ENCODE measurements at regions not wholly inside any gene's neighbourhood (a gene's known extent, or its start where the extent isn't known, plus 50 kb on each side); places are given as distances from the start of the nearest gene placed in this dataset.

DNA sequence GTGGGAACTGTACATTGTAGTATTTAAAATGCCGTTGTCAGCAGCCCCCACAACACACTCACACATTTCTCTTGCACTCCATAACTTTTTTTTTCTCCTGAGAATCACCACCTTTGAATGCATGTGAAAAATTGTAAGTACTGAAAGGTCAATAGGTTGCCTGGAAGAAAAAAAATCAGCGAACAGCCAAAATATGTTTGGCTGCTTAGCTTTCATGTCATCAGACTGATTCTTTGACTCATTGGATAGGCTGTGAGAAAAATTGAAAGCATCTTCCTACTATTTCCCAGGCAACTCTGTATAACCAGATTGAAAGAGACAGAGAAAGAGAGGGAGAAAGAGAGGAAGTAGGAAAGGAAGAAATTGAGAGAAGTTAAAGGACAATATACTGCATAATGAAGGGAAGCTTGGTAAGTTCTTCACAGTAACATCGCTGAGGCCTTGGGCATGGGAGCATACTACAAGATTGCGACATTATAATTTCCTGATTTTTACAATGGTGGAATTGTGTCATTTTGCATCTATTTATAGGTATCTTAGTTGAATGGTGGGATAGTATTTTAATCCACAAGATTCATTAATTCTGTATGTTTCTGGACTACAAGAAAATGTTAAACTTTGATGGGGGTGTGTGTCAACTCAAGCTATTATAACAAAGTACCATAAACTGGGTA, 249.3 kb upstream of the KCND2 start:
- no peaks in the 10 kb centered on the region for H3K9me3 Mint-ChIP-seq
- no peaks in the 10 kb centered on the region for H3K27me3 Mint-ChIP-seq
- H3K36me3 Mint-ChIP-seq (ENCODE audit: low read depth): no peaks in the 10 kb centered on the region
- no peak for DNase-seq
- H3K4me3 Mint-ChIP-seq: no peak overlapping the region
- no peak overlapping the region for H3K27ac Mint-ChIP-seq
- intact Hi-C loops (cut with micrococcal nuclease): no loop called here
- H3K4me1 Mint-ChIP-seq: no peaks in the 10 kb centered on the region

DNA sequence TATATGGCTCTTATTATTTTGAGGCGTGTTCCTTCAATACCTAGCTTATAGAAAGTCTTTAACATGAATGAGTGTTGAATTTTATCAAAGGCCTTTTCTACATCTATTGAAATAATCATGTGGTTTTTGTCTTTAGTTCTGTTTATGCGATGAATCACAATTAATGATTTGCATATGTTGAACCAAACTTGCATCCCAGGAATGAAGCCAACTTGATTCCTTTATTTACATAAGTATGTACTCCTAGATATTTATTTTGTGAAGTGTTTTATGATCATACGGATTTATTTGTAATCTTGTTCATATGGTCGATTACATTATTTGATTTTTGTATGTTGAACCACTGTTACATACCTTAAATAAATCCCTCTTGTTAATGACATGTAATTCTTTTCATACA, 244.3 kb upstream of the KCND2 start:
- Mint-ChIP-seq H3K36me3 (ENCODE audit: low read depth) (no peaks in the 10 kb centered on the region), H3K4me3 (no peak overlapping the region), H3K9me3 (no peaks in the 10 kb centered on the region), H3K27me3 (no peaks in the 10 kb centered on the region), H3K27ac (no peak overlapping the region), H3K4me1 (no peaks in the 10 kb centered on the region)
- intact Hi-C loops (cut with micrococcal nuclease): no loop called here
- DNase-seq: no peak

GRCh38 chr7:120030876-120031275, 242.1 kb upstream of the KCND2 start:
- no peaks in the 10 kb centered on the region for H3K9me3 Mint-ChIP-seq
- no peak for DNase-seq
- H3K27ac Mint-ChIP-seq: no peak overlapping the region
- H3K36me3 Mint-ChIP-seq (ENCODE audit: low read depth): no peaks in the 10 kb centered on the region
- H3K4me1 Mint-ChIP-seq: no peaks in the 10 kb centered on the region
- no peak overlapping the region for H3K4me3 Mint-ChIP-seq
- intact Hi-C loops (cut with micrococcal nuclease): no loop called here
- no peaks in the 10 kb centered on the region for H3K27me3 Mint-ChIP-seq

- intact Hi-C loops (cut with micrococcal nuclease): no loop called here
- H3K4me1 Mint-ChIP-seq: no peaks in the 10 kb centered on the region
- peaks cover 4% of the 10 kb centered on the region for H3K9me3 Mint-ChIP-seq
- no peaks in the 10 kb centered on the region for H3K27me3 Mint-ChIP-seq
- no peaks in the 10 kb centered on the region for H3K36me3 Mint-ChIP-seq (ENCODE audit: low read depth)
- DNase-seq: no peak
- H3K4me3 Mint-ChIP-seq: no peak overlapping the region
- no peak overlapping the region for H3K27ac Mint-ChIP-seq
Observed at GRCh38 chr7:120033114-120033513, 239.9 kb upstream of the KCND2 start.

DNA sequence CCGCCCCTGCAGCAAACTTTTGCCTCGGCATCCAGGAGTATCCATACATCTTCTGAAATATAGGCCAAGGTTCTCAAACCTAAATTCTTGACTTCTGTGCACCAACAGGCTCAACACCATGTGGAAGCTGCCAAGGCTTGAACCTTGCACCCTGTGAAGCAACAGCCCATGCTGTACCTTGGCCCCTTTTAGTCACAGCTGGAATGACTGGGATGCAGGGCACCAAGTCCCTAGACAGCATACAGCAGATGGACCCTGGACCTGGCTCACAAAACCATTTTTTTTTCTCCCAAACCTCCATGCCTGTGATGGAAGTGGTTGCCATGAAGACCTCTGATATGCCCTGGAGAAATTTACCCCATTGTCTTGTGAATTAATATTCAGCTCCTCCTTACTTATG, 233.8 kb upstream of the KCND2 start:
- Mint-ChIP-seq H3K4me1 (no peaks in the 10 kb centered on the region), H3K36me3 (ENCODE audit: low read depth) (no peaks in the 10 kb centered on the region), H3K27me3 (no peaks in the 10 kb centered on the region), H3K4me3 (no peak overlapping the region), H3K9me3 (peaks cover 8% of the 10 kb centered on the region), H3K27ac (no peak overlapping the region)
- intact Hi-C loops (cut with micrococcal nuclease): no loop called here
- DNase-seq: no peak

DNA sequence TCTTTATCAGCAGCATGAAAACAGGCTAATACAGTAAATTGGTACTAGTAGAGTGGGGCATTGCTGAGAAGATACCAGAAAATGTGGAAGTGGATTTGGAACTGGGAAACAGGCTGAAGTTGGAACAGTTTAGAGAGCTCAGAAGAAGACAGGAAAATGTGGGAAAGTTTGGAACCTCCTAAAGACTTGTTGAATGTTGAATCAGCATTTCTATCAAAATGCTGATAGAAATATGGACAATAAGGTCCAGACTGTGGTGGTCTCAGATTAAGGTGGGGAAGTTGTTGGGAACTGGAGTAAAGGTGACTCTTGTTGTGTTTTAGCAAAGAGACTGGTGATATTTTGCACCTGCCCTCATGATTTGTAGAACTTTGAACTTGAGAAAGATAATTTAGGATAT, 231.2 kb upstream of the KCND2 start:
- no peak overlapping the region for H3K4me3 Mint-ChIP-seq
- no peaks in the 10 kb centered on the region for H3K36me3 Mint-ChIP-seq (ENCODE audit: low read depth)
- no peaks in the 10 kb centered on the region for H3K4me1 Mint-ChIP-seq
- peaks cover 8% of the 10 kb centered on the region for H3K9me3 Mint-ChIP-seq
- H3K27ac Mint-ChIP-seq: no peak overlapping the region
- no peaks in the 10 kb centered on the region for H3K27me3 Mint-ChIP-seq
- intact Hi-C loops (cut with micrococcal nuclease): no loop called here
- DNase-seq: no peak

GRCh38 chr7:120043250-120043649, 229.7 kb upstream of the KCND2 start:
- H3K27ac Mint-ChIP-seq: no peak overlapping the region
- H3K27me3 Mint-ChIP-seq: no peaks in the 10 kb centered on the region
- H3K9me3 Mint-ChIP-seq: peaks cover 4% of the 10 kb centered on the region
- intact Hi-C loops (cut with micrococcal nuclease): no loop called here
- no peaks in the 10 kb centered on the region for H3K4me1 Mint-ChIP-seq
- H3K36me3 Mint-ChIP-seq (ENCODE audit: low read depth): no peaks in the 10 kb centered on the region
- H3K4me3 Mint-ChIP-seq: no peak overlapping the region
- DNase-seq: no peak

GRCh38 chr7:120052884-120053382, 220.0 kb upstream of the KCND2 start:
- Mint-ChIP-seq H3K27me3 (no peaks in the 10 kb centered on the region), H3K4me3 (no peak overlapping the region), H3K9me3 (no peaks in the 10 kb centered on the region), H3K36me3 (ENCODE audit: low read depth) (no peaks in the 10 kb centered on the region), H3K27ac (no peak overlapping the region), H3K4me1 (no peaks in the 10 kb centered on the region)
- no peak for DNase-seq
- intact Hi-C loops (cut with micrococcal nuclease): no loop called here

GRCh38 chr7:120053390-120053961, 219.5 kb upstream of the KCND2 start:
- Mint-ChIP-seq H3K4me3 (no peak overlapping the region), H3K27ac (no peak overlapping the region), H3K36me3 (ENCODE audit: low read depth) (no peaks in the 10 kb centered on the region), H3K4me1 (no peaks in the 10 kb centered on the region), H3K27me3 (no peaks in the 10 kb centered on the region), H3K9me3 (no peaks in the 10 kb centered on the region)
- intact Hi-C loops (cut with micrococcal nuclease): no loop called here
- DNase-seq: no peak

DNA sequence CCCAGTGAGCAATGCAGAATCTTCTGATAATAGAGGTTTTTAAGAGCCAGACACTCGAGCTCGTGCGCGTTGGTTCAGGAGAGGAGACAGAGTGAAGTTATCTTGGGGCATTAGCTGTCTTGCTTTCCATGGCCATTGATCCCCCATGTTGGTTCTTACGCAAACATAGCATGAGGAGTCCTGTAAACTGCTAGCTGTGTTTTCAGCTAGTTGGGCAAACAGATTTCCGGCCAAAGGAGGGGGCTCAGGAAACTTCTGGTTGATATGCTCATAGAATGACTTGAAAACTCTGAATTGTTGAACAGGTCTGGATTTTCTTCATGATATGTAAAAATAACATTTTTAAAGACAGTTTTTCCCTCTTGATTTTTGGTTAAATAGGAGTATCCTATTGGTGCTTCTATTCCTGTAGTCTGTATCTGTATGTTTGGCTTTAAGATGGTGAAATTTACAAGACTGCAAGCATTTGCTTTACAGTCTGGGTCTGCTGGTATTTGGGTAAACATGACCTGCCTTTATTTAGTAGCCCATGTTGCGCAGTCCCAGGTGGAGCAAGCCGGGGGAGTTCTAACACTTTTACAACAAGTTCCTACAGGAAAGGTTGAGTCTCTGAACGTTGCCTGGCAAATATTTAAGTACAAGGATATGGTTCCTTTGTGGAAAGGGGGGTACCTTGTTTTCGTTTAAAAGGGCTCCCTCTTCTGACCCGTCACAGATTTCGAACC, 218.4 kb upstream of the KCND2 start:
- Mint-ChIP-seq H3K36me3 (ENCODE audit: low read depth) (no peaks in the 10 kb centered on the region), H3K9me3 (peaks cover 3% of the 10 kb centered on the region), H3K27me3 (no peaks in the 10 kb centered on the region), H3K4me3 (no peak overlapping the region), H3K4me1 (no peaks in the 10 kb centered on the region), H3K27ac (no peak overlapping the region)
- intact Hi-C loops (cut with micrococcal nuclease): no loop called here
- no peak for DNase-seq

- peaks cover 3% of the 10 kb centered on the region for H3K9me3 Mint-ChIP-seq
- H3K27me3 Mint-ChIP-seq: no peaks in the 10 kb centered on the region
- H3K4me1 Mint-ChIP-seq: no peaks in the 10 kb centered on the region
- intact Hi-C loops (cut with micrococcal nuclease): no loop called here
- H3K4me3 Mint-ChIP-seq: no peak overlapping the region
- DNase-seq: no peak
- no peak overlapping the region for H3K27ac Mint-ChIP-seq
- H3K36me3 Mint-ChIP-seq (ENCODE audit: low read depth): no peaks in the 10 kb centered on the region
Observed at GRCh38 chr7:120055300-120055699, 217.7 kb upstream of the KCND2 start.

DNA sequence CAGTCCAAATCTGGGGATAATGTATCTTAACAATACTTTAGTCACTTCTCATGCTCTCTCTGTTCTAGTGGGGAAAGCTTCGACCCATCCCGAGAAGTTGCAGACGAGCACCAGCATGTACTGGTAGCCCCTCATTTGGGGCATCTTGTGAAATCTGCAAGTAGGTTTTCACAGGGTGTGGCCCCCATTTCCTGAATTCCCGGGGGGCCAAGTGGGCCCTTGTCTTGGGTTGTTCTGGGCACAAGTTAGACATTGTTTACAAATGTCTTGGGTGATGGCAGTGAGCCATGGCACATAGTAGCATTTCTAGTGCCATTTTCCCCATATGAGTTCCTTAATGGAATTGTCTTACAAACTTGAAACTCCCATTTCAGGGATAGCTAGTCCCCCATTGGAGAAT, 216.7 kb upstream of the KCND2 start:
- DNase-seq: no peak
- H3K27me3 Mint-ChIP-seq: no peaks in the 10 kb centered on the region
- H3K36me3 Mint-ChIP-seq (ENCODE audit: low read depth): no peaks in the 10 kb centered on the region
- no peak overlapping the region for H3K27ac Mint-ChIP-seq
- H3K9me3 Mint-ChIP-seq: peaks cover 3% of the 10 kb centered on the region
- H3K4me3 Mint-ChIP-seq: no peak overlapping the region
- H3K4me1 Mint-ChIP-seq: no peaks in the 10 kb centered on the region
- intact Hi-C loops (cut with micrococcal nuclease): no loop called here

- Mint-ChIP-seq H3K9me3 (peaks cover 3% of the 10 kb centered on the region), H3K27me3 (no peaks in the 10 kb centered on the region), H3K36me3 (ENCODE audit: low read depth) (no peaks in the 10 kb centered on the region), H3K27ac (no peak overlapping the region), H3K4me3 (no peak overlapping the region), H3K4me1 (no peaks in the 10 kb centered on the region)
- no peak for DNase-seq
- intact Hi-C loops (cut with micrococcal nuclease): no loop called here
Observed at GRCh38 chr7:120059641-120060040, 213.3 kb upstream of the KCND2 start.

- Mint-ChIP-seq H3K27ac (no peak overlapping the region), H3K9me3 (peaks cover 3% of the 10 kb centered on the region), H3K36me3 (ENCODE audit: low read depth) (no peaks in the 10 kb centered on the region), H3K4me1 (no peaks in the 10 kb centered on the region), H3K4me3 (no peak overlapping the region), H3K27me3 (no peaks in the 10 kb centered on the region)
- intact Hi-C loops (cut with micrococcal nuclease): no loop called here
- no peak for DNase-seq
Observed at GRCh38 chr7:120060281-120060680, 212.7 kb upstream of the KCND2 start.
